T-helper 17 cell (primary cell): ENCODE measurements at regions not wholly inside any gene's neighbourhood (a gene's known extent, or its start where the extent isn't known, plus 50 kb on each side); places are given as distances from the start of the nearest gene placed in this dataset.

Experiments used
- ATAC-seq: fragments of 150-1000 bp; cut with Tn5 transposase; 2 replicates; pipeline ENCODE4 v1.10.0; 2021; ENCODE audit warnings: mild to moderate bottlenecking, moderate library complexity
- DNase-seq, 3 donors: peaks; one replicate each; pipeline versions ENCODE4 v3.0.0 to v3.0.0-alpha.2; 2020 to 2021
- H3K9me3 ChIP-seq: one replicate; pipeline ENCODE4 v1.7.0; 2013; ENCODE audit warnings: low read length, mild to moderate bottlenecking; ENCODE audit not compliant: control insufficient read depth, poor library complexity, severe bottlenecking
- H3K27ac Mint-ChIP-seq: one replicate; pipeline ENCODE4 v1.8.0; 2022; ENCODE audit warnings: mild to moderate bottlenecking, moderate library complexity, mixed read lengths
- H3K27me3 Mint-ChIP-seq: one replicate; pipeline ENCODE4 v1.8.0; 2022; ENCODE audit warnings: mixed read lengths
- H3K36me3 Mint-ChIP-seq: one replicate; pipeline ENCODE4 v1.8.0; 2022; ENCODE audit warnings: low read depth, mixed read lengths
- H3K4me1 Mint-ChIP-seq: one replicate; pipeline ENCODE4 v1.8.0; 2022; ENCODE audit warnings: mild to moderate bottlenecking, mixed read lengths
- H3K4me3 Mint-ChIP-seq: one replicate; pipeline ENCODE4 v1.8.0; 2022; ENCODE audit warnings: mild to moderate bottlenecking, moderate library complexity, mixed read lengths

GRCh38 chr4:11636031-11636430 lies 207.3 kb upstream of the HS3ST1 start:
- no peaks in the 10 kb centered on the region for H3K9me3 ChIP-seq
- Mint-ChIP-seq H3K27me3 (no peaks in the 10 kb centered on the region), H3K36me3 (no peaks in the 10 kb centered on the region), H3K4me1 (peaks cover 3% of the 10 kb centered on the region), H3K4me3 (no peak overlapping the region), H3K27ac (no peak overlapping the region)
- DNase-seq (no peak), ATAC-seq (no peak)

- Mint-ChIP-seq H3K4me1 (peaks cover 3% of the 10 kb centered on the region), H3K27me3 (no peaks in the 10 kb centered on the region), H3K4me3 (no peak overlapping the region), H3K36me3 (no peaks in the 10 kb centered on the region), H3K27ac (no peak overlapping the region)
- DNase-seq (no peak), ATAC-seq (no peak)
- H3K9me3 ChIP-seq = no peaks in the 10 kb centered on the region
Measured at GRCh38 chr4:11635342-11635741, 206.6 kb upstream of the HS3ST1 start.

DNA sequence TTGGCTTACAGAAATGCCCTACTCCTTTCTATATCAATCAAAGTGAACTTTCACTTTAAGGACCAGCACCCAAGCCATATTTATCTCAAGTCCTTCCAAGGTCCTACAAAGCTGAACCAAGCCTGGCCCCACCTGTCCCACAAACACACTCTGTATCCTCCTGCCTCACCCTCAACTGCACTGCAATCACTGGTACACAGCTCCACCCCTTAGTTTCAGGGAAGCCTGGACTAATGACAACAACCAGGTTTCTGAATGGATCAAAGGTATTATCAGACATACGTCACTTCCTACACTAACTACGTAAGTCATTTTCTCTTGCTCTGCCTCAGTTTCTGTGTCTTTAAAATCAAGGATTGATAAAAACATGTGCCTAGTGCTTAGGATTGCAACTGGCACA lies 205.6 kb upstream of the HS3ST1 start:
- DNase-seq (no peak), ATAC-seq (no peak)
- no peak overlapping the region for H3K27ac Mint-ChIP-seq
- H3K27me3 Mint-ChIP-seq = no peaks in the 10 kb centered on the region
- peaks cover 3% of the 10 kb centered on the region for H3K4me1 Mint-ChIP-seq
- no peaks in the 10 kb centered on the region for H3K9me3 ChIP-seq
- H3K36me3 Mint-ChIP-seq = no peaks in the 10 kb centered on the region
- H3K4me3 Mint-ChIP-seq = no peak overlapping the region

GRCh38 chr4:11633430-11633829 lies 204.7 kb upstream of the HS3ST1 start:
- H3K27ac Mint-ChIP-seq = no peak overlapping the region
- no peak for ATAC-seq
- H3K4me1 Mint-ChIP-seq = peaks cover 3% of the 10 kb centered on the region
- no peaks in the 10 kb centered on the region for H3K9me3 ChIP-seq
- no peak overlapping the region for H3K4me3 Mint-ChIP-seq
- no peak for DNase-seq
- no peaks in the 10 kb centered on the region for H3K36me3 Mint-ChIP-seq
- H3K27me3 Mint-ChIP-seq = no peaks in the 10 kb centered on the region

DNA sequence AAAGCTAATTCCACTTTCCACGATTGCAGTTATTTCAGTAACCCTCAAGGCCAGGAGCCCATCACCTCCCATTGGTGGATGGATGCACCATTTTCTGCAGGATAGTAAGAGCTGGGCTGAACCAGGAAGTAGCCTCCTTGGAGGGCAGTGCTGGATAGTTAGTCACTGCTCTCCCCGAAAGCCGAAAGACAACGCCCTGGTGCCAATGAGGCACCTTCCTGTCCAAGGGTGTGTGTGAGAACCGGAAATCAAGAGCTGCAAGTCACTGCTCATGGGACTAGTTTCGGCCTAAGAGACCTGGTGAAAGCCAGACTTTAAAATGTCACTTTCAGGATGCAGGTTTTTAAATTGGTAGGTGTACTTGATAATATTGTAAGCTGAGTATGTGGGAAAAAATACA lies 203.8 kb upstream of the HS3ST1 start:
- no peak overlapping the region for H3K4me3 Mint-ChIP-seq

DNA sequence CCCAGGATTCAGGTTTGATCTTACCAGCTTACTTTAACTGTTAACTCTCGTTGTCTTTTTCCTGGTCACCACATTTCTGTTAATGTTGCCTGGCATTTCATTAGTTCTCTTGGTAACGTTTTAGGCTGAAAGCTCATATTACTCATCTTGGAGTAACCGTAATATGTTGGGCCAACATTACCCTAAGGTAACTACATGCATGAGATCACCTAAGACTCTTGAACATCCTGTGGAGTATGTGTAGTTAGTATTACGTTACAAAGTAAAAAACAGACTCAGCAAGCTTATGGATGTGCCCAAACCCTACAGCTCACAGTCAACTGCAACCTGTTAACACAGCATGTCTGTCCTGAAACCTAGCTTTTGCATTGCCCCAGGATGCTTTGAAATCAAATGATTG lies 203.3 kb upstream of the HS3ST1 start:
- ATAC-seq (no peak), DNase-seq (no peak)
- Mint-ChIP-seq H3K27ac (no peak overlapping the region), H3K36me3 (no peaks in the 10 kb centered on the region), H3K27me3 (peaks cover 4% of the 10 kb centered on the region), H3K4me1 (peaks cover 3% of the 10 kb centered on the region), H3K4me3 (no peak overlapping the region)
- H3K9me3 ChIP-seq = no peaks in the 10 kb centered on the region

More for the DNA sequence above, 203.8 kb upstream of the HS3ST1 start:
- DNase-seq (no peak), ATAC-seq (no peak)
- H3K9me3 ChIP-seq = no peaks in the 10 kb centered on the region
- no peak overlapping the region for H3K27ac Mint-ChIP-seq
- H3K4me1 Mint-ChIP-seq = peaks cover 3% of the 10 kb centered on the region
- H3K36me3 Mint-ChIP-seq = no peaks in the 10 kb centered on the region
- H3K27me3 Mint-ChIP-seq = no peaks in the 10 kb centered on the region

- Mint-ChIP-seq H3K4me3 (no peak overlapping the region), H3K36me3 (no peaks in the 10 kb centered on the region), H3K27ac (no peak overlapping the region), H3K27me3 (peaks cover 6% of the 10 kb centered on the region), H3K4me1 (peaks cover 3% of the 10 kb centered on the region)
- H3K9me3 ChIP-seq = no peaks in the 10 kb centered on the region
- no peak for DNase-seq
- no peak for ATAC-seq
Measured at GRCh38 chr4:11631416-11631815, 202.7 kb upstream of the HS3ST1 start.

DNA sequence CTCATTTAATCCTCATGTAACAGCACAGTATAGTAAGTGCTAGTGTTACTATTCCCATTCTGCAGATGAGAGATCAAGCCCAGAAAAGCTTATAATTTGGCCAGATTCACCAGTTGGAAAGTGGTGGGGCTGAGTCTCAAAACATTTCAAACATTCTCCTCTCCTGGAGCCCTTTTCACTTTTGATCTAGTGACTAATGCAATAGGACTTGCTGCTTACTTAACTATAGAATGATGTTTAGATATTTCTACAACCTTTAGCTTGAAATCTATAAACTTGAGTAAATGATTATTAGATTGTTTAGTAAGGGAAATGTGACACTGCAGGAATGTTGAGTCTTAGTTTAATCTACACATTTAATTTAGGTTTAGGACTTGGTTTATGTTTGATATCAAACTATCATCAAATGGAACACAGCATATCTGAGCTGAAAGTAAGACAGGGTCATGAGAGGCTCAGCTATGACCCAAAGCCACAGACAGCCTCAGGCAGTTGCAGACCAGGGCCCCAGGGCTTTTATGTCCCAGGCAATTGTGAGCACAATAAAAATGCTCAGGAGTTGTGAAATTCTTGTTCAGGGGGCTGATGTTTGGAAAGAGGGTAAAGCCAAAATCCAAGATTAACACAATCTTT lies 199.5 kb upstream of the HS3ST1 start:
- Mint-ChIP-seq H3K36me3 (no peaks in the 10 kb centered on the region), H3K4me3 (no peak overlapping the region), H3K4me1 (no peaks in the 10 kb centered on the region), H3K27me3 (peaks cover 14% of the 10 kb centered on the region), H3K27ac (no peak overlapping the region)
- ATAC-seq (no peak), DNase-seq (no peak)
- no peaks in the 10 kb centered on the region for H3K9me3 ChIP-seq

DNA sequence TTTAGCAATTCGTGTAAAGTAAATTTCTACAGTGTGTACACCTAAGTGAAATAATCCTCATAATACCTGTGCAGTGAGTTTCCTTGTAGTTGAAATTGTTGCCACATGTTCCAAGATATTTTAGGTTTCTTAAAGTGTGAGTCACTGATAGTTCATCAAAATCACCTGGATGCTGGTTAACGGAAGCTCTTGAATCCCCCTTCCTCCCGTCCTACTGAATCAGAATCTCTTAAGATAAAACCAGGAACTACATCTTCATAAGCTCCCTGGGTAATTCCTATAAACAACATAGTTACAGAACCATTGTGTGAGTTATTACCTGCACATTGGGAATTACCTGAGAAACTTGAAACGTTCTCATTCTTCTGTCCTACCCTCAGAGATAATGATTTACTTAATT lies 197.4 kb upstream of the HS3ST1 start:
- no peaks in the 10 kb centered on the region for H3K36me3 Mint-ChIP-seq
- no peak overlapping the region for H3K4me3 Mint-ChIP-seq
- no peaks in the 10 kb centered on the region for H3K9me3 ChIP-seq
- H3K27ac Mint-ChIP-seq = no peak overlapping the region
- ATAC-seq (no peak), DNase-seq (no peak)
- no peaks in the 10 kb centered on the region for H3K4me1 Mint-ChIP-seq
- peaks cover 14% of the 10 kb centered on the region for H3K27me3 Mint-ChIP-seq

DNA sequence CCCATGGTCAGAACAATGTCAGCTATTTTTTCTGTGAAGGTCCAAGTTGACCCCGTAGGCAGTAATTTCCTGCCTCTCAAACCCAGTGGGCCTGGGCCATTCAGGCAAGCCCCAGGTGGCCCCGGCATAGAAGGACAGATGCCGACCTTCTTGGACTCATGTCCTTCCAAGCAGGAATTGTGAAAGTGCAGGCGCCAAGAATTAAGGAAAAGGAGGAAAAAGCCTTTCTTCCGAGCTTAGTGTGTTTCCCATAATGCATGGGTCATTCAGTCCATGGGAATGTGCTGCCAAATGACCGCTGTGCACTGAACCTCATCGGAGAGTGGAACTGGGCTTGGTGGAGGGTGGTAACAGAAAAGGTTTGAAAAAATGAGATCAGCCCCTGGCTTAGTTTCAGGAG lies 196.5 kb upstream of the HS3ST1 start:
- Mint-ChIP-seq H3K27me3 (peaks cover 14% of the 10 kb centered on the region), H3K4me3 (no peak overlapping the region), H3K27ac (no peak overlapping the region), H3K36me3 (no peaks in the 10 kb centered on the region), H3K4me1 (no peaks in the 10 kb centered on the region)
- no peaks in the 10 kb centered on the region for H3K9me3 ChIP-seq
- no peak for DNase-seq
- ATAC-seq = no peak

GRCh38 chr4:11624370-11624769 lies 195.7 kb upstream of the HS3ST1 start:
- Mint-ChIP-seq H3K27ac (no peak overlapping the region), H3K27me3 (peaks cover 14% of the 10 kb centered on the region), H3K4me3 (no peak overlapping the region), H3K4me1 (no peaks in the 10 kb centered on the region), H3K36me3 (no peaks in the 10 kb centered on the region)
- H3K9me3 ChIP-seq = no peaks in the 10 kb centered on the region
- no peak for DNase-seq
- ATAC-seq = no peak

- H3K36me3 Mint-ChIP-seq = no peaks in the 10 kb centered on the region
- ATAC-seq (no peak), DNase-seq (no peak)
- no peak overlapping the region for H3K27ac Mint-ChIP-seq
- H3K27me3 Mint-ChIP-seq = peaks cover 14% of the 10 kb centered on the region
- no peaks in the 10 kb centered on the region for H3K9me3 ChIP-seq
- H3K4me1 Mint-ChIP-seq = no peaks in the 10 kb centered on the region
- no peak overlapping the region for H3K4me3 Mint-ChIP-seq
Measured at GRCh38 chr4:11623726-11624037, 195.0 kb upstream of the HS3ST1 start.

DNA sequence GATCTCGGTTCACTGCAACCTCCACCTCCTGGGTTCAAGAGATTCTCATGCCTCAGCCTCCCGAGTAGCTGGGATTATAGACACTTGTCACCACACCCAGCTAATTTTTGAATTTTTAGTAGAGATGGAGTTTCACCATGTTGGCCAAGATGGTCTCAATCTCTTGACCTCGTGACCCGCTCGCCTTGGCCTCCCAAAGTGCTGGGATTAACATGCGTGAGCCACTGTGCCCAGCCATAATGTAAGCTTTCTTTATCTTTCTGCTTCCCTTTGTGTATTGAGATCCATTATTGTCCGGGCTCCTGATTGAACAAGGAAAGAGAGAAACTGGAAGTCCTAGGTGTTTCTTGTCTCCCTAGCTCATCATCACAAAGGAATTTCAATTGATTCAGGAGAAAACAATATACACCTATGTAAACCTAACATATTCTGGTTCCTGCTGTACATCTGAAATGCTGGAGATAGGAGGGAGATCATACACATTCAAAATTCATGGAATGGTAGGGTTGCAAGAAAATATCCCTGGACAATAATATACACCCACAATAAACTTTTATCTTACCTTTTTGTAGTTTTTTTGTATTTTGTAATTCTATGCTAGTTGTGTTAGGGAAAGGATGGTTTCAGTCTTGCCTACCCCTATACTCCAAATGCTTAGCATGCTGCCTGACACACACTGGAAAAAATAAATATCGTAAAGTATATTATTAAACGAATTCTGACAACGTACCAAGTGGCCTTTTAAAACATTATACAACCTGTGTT lies 194.4 kb upstream of the HS3ST1 start:
- Mint-ChIP-seq H3K4me1 (no peaks in the 10 kb centered on the region), H3K4me3 (no peak overlapping the region), H3K27ac (no peak overlapping the region), H3K36me3 (no peaks in the 10 kb centered on the region), H3K27me3 (peaks cover 14% of the 10 kb centered on the region)
- no peaks in the 10 kb centered on the region for H3K9me3 ChIP-seq
- no peak for DNase-seq
- no peak for ATAC-seq

GRCh38 chr4:11620861-11621260 lies 192.2 kb upstream of the HS3ST1 start:
- H3K36me3 Mint-ChIP-seq = no peaks in the 10 kb centered on the region
- no peak overlapping the region for H3K4me3 Mint-ChIP-seq
- DNase-seq = no peak
- no peaks in the 10 kb centered on the region for H3K9me3 ChIP-seq
- peaks cover 9% of the 10 kb centered on the region for H3K27me3 Mint-ChIP-seq
- H3K27ac Mint-ChIP-seq = no peak overlapping the region
- H3K4me1 Mint-ChIP-seq = no peaks in the 10 kb centered on the region
- ATAC-seq = no peak
